NCI-H128 (cell line): ENCODE measurements at regions not wholly inside any gene's neighbourhood (a gene's known extent, or its start where the extent isn't known, plus 50 kb on each side); places are given as distances from the start of the nearest gene placed in this dataset.

ENCODE experiments used
- DNase-seq: peaks from one replicate; lab custom pipeline; 2025; ENCODE audit not compliant: unreplicated experiment; lab: John Stamatoyannopoulos, UW

DNA sequence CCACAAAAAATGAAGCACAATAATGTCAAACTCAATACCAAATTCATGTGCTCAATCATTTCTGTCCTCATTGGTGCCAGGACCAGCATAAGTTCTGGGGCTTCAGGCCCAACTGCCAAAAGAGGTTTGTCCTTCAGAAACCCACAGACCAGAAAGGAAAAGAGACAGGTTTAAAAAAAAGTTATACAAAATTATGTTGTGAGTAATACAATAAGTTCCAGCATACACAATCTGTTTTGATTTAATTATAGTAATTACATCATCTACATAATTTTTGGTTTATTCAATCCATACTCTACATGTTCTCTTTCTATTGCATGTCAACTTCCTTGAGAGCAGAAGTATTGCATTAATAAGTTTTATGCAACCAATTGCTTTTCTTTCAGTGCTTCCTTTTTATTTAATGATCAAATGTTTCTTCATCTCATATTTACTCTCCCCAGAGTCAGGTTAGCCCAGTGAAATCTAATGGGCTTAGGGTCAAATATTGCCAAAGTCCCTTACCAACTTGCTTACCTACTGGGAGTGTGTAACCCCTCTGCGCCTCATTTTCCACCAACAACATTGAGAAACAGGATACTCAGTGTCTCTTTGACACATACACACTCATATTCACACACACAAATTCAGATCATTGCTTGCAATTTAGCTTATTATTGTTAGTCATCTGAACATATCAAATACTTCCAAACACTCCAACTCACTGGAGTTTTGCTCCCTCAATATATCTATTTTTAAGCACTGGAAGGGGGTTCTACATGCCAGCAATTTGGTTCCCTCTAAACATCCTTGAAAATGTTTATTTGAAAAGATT lies 424.4 kb upstream of the MARCKS start:
- no peak for DNase-seq

GRCh38 chr6:113433335-113433991 lies 423.7 kb upstream of the MARCKS start:
- no peak for DNase-seq

DNA sequence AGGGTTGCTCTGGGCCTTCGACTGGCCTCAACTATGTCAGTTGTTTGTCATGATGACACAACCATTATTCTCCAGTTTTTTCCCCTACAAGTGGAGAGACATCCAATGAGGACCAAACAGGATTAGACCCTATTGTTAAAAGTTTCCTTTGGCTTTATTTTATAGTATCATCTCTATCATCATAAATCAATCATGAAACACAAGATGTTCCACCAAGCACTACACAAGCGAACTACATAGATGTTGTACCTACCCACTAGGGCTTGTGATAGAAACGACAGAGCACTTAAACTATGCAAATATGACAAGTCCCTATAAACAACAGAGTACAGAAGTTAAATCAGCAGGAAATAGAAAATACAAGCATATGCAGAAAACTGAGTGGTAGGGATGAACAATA lies 422.5 kb upstream of the MARCKS start:
- no peak for DNase-seq

DNA sequence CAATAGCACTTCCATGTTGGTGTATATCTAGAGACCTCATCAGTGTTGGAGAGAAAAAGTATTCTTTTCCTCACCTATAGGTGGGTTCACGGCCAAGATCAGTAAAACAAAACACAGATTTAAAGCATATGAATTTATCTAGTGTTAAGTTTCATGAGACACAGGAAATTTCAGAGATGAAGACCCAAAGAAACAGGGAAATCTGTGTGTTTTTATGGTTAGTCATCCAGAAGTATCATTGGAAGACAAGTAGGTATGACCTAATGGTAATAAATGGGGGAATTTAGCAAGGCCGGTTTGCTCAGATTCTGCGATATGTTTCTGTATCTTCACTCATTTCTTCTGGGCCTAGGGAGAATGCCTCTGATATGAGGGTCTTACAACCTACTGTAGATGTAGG lies 419.6 kb upstream of the MARCKS start:
- DNase-seq, result no peak

GRCh38 chr6:113439866-113440265 lies 417.3 kb upstream of the MARCKS start:
- no peak for DNase-seq

DNA sequence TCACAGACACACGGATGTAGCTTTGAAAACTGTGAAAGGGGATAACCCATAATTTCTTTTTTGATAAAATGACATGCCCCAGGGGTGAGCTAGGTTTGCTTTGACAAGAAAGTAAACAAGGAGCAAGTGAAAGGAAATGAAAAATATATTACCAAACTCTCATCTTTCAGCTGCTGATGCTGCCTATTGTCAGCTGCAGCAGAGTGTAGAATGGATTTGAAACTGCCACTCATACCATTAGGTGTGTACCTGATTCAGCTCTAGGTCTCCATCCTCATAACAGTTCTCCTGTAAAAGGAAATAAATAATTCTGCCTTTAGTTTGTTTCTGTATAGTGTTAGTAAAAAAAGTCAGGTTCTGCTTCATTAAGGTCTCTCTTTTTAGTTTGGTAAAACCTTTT lies 415.1 kb upstream of the MARCKS start:
- no peak for DNase-seq

GRCh38 chr6:113445201-113445600 lies 411.9 kb upstream of the MARCKS start:
- no peak for DNase-seq

GRCh38 chr6:113447088-113447831 lies 409.9 kb upstream of the MARCKS start:
- no peak for DNase-seq

- DNase-seq, result no peak
Measured at GRCh38 chr6:113449051-113449450, 408.1 kb upstream of the MARCKS start.

DNA sequence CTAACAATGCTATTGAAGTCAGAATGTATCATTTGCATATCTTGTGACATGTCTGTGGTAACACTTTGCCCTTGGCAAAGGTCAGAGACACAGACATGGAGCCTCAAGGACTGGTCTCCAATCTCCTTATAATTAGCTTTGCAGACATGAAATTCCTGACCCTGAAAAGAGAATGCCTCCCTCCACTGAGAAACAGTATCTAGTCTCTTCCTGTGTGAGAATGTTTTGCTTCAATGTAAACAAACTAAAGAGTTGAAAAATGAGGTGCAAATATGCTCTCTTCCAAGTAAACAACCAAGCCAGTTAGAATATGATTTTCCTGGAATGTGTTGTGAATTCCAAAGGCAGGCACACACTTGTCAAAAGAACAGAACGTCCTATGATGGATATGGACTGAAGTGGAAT lies 407.1 kb upstream of the MARCKS start:
- DNase-seq, result no peak

DNA sequence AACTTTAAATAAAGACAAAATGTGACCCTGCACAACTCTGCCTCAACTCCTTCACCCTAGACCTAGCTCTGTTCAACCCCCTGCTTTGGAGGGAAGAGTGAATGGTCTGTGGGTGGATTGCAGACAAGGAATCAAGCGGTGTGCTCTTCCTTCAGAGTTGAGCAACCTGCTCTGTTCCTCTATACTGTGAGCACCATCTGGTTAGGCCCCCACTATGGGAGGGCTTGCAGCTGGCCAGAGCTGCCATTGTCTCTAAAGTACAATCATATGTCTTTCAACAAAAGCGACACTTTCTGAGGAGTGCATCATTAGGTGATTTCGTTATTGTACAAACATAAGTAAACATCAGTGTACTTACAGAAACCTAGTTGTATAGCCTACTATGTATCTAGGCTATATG lies 406.1 kb upstream of the MARCKS start:
- no peak for DNase-seq

GRCh38 chr6:113457198-113457597 lies 399.9 kb upstream of the MARCKS start:
- DNase-seq, result no peak

DNA sequence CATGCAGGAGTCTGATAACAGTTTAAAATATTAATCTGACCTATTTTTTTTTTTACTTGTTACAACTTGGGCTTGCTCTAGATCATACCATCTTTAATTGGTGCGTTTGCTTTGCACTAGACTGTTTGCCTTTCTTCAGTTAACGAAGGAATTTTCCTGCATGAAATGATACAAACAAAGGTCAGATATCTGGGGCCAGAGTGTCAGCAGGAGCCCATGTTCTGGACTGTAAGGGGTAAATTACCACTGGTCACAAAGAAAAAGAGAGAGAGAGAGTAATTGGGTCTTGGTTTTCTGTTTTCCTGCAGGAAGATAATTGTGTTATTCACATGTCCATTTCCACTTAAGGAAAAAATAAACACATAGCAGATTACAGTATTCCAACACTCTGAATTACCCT lies 399.4 kb upstream of the MARCKS start:
- DNase-seq, result no peak

- no peak for DNase-seq
Measured at GRCh38 chr6:113458368-113459010, 398.7 kb upstream of the MARCKS start.

GRCh38 chr6:113461153-113461932 lies 395.8 kb upstream of the MARCKS start:
- DNase-seq, result no peak

DNA sequence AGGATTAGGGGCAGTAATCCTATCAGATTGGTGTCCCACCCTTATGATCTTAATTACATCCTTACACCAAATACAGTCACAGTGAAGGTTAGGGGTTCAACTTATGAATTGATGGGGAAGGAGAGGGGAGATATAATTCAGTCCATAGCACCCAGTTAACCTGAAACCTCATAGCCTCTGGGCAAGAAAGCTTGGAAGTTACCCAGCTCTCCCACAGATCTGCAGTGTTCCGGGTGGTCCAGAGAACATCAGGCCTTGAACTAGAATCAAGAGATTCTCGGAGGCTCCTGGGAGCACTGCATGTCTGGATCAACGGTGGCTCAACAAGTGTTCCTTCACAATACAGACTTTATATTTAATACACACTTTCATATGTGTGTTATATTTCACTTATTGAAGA lies 392.6 kb upstream of the MARCKS start:
- no peak for DNase-seq

GRCh38 chr6:113464960-113465359 lies 392.2 kb upstream of the MARCKS start:
- DNase-seq, result no peak

DNA sequence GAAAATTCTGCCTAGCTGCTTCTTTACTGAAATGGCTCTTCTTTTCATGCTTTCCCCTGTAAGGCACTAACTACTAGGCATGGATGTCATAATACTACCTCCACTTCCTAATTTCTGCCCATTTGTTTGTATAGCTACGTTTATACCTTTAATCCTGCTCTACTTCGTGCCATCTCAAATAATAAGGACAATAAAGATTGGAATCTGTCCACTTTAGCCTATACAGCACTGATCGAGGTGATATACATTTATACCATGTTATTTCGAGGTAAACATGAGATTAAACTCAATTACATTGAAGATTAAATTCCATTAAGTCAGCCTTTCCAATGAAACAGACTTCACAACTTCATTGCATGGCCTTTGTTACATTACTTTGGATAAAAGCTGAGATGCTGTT lies 390.6 kb upstream of the MARCKS start:
- no peak for DNase-seq

DNA sequence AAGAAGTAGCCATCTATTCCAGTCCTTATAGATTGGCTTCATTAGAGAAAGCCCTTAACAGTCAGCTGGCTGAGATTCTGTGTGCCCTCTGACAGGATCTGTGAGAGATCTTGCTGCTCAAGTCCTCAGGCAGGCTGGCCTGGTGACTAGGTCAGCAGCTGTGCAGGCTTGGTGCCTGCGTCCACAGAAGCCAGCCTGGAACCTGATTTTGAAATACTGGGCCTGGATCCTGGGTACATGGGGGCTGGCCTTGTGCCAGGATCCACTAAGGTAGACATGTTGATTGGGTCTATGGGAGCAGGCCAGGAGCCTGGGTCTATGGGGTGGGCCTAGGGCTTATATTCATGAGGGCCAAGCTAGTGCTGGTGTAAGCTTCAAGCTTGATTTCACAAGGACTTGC lies 381.8 kb upstream of the MARCKS start:
- DNase-seq, result no peak

- no peak for DNase-seq
Measured at GRCh38 chr6:113476937-113477839, 380.0 kb upstream of the MARCKS start.
